ENCODE measurements at regions not wholly inside any gene's neighbourhood (a gene's known extent, or its start where the extent isn't known, plus 50 kb on each side); places are given as distances from the start of the nearest gene placed in this dataset.

DNA sequence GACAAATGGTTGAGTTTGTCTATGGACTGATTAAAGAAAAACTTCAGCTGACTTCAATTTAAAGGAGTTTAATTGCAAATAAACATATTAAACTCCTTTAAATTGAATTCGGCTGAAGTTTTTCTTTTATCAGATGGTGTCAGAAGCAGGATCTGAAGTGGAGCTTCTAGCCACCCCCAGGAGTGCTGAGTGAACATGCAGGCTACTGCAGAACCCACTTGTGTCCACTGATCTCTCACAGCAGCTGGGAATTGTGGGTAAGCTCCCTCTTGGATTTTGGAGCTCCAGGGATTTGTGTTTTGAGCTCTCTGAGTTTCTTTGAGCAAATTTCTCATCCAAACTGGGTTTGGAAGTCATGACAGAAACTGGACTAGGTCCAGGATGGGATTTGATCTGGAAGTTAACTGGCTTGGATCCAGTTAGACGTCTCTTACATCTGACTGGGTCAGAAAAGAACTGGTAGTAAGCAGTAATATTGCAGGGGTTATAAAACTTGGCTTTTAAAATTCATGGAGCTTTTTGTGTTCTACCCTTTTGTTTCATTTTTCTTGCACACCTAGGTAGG is 95.8 kb upstream of the UST start:
- DNase-seq (ENCODE audit: extremely low read depth in 1 of 11, low read depth in 9 of 11, low spot score in 4 of 11): no peak

DNA sequence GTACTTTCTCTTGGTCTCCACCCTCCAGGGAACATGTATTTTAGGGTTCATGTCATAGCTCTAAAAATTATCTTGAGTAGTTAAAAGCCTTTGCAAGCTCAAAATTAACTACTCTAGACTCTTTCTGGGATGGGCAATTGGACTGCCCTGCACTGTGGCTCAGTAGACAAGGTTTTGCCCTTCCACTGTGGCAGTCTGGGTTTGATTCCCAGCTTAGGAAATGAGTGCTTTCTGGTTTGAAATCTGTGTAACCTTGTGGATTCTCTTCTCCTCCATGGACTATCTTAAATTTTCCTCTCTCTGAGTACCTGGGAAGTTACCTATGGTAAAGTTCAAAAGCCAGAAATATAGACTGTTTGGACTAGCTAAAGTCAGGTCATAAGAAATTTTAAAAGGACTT is 94.6 kb upstream of the UST start:
- DNase-seq (ENCODE audit: extremely low read depth in 1 of 11, low read depth in 9 of 11, low spot score in 4 of 11): no peak

DNA sequence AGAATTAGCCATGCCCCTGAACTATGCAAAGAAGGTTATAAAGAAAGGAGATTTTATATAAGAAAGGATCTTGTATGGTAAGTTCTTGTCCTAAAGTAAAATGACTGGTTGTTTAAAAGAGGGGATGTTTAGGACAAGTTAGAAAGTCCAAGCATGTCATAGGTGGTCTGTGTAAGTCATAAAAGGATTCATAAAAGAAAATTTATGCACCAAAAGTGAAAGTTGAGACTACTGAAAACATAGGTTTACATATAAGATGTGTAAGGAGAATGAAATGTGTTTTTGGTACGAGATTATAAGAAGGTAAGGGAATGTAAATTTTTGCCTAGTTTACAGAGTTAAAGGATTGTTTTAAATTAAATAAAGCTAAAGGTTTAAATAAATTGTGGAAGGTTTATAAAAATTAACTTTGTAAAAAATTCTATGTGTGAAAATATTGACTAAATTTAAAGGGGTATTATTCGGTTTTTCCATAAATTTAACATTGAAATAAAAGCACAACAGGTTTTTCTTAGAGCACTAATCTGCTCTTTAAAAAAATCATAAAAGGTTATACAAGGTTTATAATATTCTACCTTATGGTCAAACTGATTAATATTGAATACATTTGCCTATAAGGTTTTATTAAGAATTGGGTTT is 93.6 kb upstream of the UST start:
- DNase-seq (ENCODE audit: extremely low read depth in 1 of 11, low read depth in 9 of 11, low spot score in 4 of 11): peak in 1 of 11 donors; percentile 4

DNA sequence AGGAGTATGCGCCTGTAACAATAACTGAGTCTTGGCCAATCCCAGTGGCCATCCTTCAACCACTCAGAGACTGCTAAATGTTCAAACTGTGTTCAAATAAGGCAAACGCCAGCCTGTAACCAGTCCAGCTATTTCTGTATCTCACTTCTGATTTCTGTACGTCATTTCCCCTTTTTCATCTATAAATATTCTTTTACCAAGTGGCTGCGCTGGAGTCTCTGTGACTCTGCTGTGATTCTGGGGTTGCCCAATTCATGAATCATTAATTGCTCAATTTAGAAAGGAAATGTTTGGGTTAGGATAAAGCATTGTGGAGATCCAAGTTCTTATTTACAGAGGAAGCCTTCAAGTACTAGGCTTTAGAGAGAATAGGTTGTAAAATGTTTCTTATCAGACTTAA is 89.8 kb upstream of the UST start:
- no peak for DNase-seq (ENCODE audit: extremely low read depth in 1 of 11, low read depth in 9 of 11, low spot score in 4 of 11)

DNA sequence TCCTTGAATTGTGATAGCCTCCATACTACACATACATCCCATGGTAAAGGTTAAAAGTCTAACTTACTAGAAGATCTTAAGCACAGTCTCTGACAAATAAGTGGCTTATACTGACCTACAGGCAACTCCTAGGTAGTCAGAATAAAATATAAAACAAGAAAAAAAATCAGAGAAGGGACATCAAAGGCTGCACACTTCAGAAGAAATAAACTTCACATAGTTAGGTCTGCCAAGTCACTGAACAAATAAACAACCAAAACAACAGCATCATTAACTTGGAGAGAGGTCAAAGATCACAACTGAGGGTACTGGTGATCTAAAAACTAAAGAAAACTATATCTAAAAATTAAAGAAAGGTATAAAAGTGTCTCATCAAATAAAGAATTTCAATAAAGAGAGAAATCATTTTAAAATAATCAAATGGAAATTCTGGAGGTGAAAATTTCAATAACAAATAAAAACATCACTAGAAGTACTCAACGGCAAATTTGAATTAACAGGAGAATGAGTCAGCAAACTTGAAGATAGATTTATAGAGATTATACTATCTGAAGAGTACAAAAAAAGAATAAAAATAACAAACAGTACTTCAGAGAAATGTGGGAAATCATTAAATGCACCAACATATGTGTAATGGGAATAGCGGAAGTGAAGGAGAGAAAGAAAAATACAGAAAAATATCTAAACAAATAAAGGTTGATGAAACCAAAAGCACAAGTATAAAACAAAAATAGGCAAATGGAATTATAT is 88.0 kb upstream of the UST start:
- DNase-seq (ENCODE audit: extremely low read depth in 1 of 11, low read depth in 9 of 11, low spot score in 4 of 11): no peak

DNA sequence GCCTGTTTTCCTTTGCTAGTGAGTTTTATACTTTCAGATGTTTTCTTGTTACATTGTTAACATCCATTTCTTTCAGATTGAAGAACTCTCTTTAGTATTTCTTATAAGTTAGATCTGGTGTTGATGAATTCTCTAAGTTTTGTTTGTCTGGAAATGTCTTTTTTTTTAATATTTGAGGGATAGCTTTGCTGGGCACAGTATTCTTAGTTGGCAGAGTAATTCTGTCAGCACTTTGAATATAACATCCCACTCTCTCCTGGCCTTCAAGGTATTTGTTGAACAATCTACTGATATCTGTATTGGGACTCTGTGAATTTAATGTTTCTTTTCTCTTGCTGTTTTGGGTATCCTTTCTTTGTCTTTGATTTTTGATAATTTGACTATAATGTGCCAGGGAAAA is 79.4 kb upstream of the UST start:
- no peak for DNase-seq (ENCODE audit: extremely low read depth in 1 of 11, low read depth in 9 of 11, low spot score in 4 of 11)

DNA sequence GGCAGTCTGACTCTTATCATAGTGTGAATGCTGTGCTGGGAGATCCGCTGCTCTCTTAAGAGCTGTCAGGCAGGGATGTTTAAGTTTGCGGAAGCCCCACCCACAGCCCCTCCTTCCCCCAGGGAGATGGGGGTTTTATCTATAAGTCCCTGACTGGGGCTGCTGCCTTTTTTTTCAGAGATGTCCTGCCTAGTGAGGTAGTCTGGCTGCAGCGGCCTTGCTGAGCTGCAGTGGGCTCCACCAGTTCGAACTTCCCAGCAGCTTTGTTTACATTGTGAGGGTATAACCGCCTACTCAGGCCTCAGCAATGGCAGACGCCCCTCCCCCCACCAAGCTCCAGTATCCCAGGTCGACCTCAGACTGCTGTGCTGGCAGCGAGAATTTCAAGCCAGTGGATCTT is 75.7 kb upstream of the UST start:
- DNase-seq (ENCODE audit: extremely low read depth in 1 of 11, low read depth in 9 of 11, low spot score in 4 of 11): no peak

DNA sequence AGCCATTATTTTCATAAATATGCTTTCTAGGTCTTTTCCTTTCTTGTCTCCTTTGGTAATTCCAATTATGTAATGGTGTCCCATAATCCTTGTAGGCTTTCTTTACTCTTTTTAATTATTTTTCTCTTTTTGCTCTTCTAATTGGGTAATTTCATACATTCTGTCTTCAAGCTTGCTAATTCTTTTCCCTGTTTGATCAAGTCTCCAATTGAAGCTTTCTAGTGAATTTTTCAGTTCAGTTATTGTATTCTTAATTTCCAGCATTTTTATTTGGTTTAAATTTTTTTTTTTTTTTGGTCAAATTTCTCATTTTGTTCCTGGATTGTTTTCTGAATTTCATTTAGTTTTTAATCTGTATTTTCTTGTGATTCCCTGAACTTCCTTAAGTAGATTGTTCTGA is 74.9 kb upstream of the UST start:
- DNase-seq (ENCODE audit: extremely low read depth in 1 of 11, low read depth in 9 of 11, low spot score in 4 of 11): no peak

DNA sequence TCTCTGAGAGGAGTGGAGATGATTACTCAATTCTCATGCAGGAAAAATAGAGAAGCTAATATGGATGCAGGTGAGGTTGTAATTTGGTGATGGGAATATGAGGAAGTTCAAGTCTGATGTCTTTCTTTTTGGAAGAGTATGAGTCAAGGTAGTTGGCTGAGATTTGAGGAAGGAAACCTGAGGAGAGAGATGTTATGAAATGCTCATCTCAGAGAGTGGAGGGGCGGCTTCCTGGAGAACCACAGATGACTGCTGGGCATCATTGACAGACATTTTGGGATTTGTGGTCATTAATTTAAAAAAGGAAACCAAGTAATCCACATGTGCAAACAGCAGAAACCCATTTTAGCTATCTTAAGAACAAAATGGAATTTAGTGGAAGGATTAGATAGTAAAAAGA is 72.5 kb upstream of the UST start:
- no peak for DNase-seq (ENCODE audit: extremely low read depth in 1 of 11, low read depth in 9 of 11, low spot score in 4 of 11)

DNA sequence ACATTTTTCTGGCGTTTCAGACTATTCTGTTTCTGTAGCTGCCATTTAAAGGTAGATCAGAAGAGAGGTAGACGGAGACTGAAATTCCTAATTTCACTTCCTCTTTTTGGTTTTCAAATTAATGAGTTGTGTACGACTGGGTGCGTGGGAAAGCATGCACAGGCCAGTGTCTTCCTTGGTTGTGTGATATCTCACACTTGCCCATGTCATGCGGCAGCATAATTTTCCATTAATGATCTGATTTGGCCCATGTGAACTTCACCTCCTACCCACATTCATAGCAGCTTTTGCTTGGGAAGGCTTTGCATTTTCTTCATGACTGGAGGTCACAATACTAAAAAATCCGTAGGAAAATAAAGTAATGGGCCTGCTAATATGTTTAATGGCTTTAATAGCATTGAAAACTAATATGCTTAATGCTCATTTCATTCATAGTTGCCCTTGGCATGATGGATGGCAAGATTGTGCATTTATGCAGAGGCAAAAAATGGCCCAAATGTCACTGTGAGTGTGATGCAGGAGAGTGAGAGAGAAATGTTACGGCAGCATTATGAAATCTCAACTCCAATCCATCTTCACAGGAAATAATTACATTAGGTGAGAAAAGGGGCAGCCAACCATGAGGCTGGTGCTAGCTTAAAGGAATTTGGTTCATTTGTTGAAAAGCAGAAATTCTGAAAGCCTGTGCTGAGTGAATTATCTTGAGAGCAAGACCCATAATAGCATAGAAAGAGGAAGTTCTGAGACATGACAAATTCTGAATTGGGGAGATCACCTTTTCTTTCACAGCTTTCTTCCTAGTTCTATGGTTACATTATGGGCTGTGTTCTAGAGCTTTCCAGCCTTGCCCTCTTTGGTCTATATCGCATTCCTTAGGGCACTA is 69.0 kb upstream of the UST start:
- DNase-seq (ENCODE audit: extremely low read depth in 1 of 11, low read depth in 9 of 11, low spot score in 4 of 11): no peak

DNA sequence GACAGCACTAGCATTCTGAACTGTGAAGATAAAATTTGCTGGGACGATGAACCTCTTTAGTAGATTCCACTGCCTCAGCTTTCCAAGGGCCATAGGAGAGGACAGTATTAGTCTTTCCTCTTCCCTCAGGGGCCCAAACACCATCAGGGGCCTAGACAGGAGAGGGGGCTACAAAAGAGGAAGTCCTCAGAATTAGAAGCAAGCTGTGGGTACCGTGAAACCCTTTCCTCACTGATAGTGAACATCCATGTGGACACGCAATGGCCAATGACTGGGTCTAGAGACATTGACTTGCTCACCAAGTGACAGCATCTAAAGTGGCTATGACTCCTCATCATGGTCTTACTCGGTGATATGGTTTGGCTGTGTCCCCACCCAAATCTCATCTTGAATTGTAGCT is 68.1 kb upstream of the UST start:
- DNase-seq (ENCODE audit: extremely low read depth in 1 of 11, low read depth in 9 of 11, low spot score in 4 of 11): no peak

DNA sequence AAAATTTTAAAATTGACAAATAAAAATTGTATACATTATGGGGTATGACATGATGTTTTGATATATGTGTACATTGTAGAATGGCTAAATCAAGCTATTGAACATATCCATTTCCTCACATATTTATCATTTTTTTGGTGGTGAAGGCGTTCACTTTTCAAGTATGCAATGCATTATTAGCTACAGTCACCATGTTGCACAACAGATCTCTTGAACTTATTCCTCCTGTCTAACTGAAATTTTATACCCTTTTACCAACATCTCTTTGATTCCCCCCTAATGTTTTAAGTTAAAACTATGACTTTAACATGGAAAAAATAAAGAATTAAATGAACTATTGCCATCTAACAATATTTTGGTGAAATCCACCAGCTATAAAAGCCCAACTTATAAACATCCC is 65.2 kb upstream of the UST start:
- no peak for DNase-seq (ENCODE audit: extremely low read depth in 1 of 11, low read depth in 9 of 11, low spot score in 4 of 11)

DNA sequence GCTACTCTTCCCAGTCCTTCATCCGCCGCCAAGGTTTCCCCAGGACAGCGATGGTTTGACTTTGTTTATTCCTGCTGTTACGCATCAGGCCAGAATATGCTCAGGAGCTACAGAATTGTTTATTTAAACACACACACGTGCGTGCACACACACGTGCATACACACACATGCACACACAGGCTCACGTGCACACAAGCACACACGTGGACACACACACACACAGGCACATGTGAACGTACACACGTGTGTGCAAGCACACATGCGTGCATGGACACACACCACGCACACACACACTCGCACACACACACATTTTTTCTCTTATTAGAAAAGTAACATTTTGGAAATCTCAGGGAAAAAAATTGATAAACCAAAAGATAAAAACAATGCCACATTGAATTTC is 64.6 kb upstream of the UST start:
- no peak for DNase-seq (ENCODE audit: extremely low read depth in 1 of 11, low read depth in 9 of 11, low spot score in 4 of 11)

DNA sequence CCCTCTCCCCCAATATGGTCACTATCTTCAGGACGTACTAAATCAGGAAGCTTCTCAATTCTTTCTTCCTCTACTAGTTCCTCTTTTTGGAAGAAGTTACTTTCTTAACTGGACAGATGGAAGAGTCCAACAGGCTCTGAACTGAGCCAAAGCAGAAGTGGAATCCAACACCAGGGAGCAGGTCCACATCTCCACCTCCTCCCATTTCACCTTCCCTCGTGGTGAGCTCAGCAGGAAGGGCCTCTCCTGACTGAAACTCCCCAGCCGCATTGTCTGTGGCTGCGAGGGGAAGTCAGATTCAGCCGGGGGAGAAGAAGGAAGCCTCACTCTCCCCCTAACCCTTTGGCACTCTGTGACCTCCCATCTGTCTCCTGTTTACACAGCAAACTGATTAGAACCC is 63.8 kb upstream of the UST start:
- DNase-seq (ENCODE audit: extremely low read depth in 1 of 11, low read depth in 9 of 11, low spot score in 4 of 11): no peak

DNA sequence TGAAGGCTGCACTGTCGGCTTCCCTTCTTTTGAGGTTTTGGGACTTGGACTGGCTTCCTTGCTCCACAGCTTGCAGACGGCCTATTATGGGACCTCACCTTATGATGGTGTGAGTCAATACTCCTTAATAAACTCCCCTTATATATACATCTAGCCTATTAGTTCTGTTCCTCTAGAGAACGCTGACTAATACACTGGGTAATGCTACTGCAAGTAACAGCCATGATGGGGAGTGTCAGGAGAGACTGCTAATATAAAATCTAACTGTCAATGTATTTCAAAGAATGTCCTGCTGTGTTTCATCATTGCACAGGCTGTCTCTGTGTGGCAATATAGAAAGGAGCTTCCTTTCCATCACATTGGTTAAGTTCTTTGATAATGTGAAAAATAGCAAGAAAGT is 57.7 kb upstream of the UST start:
- DNase-seq (ENCODE audit: extremely low read depth in 1 of 11, low read depth in 9 of 11, low spot score in 4 of 11): no peak

DNA sequence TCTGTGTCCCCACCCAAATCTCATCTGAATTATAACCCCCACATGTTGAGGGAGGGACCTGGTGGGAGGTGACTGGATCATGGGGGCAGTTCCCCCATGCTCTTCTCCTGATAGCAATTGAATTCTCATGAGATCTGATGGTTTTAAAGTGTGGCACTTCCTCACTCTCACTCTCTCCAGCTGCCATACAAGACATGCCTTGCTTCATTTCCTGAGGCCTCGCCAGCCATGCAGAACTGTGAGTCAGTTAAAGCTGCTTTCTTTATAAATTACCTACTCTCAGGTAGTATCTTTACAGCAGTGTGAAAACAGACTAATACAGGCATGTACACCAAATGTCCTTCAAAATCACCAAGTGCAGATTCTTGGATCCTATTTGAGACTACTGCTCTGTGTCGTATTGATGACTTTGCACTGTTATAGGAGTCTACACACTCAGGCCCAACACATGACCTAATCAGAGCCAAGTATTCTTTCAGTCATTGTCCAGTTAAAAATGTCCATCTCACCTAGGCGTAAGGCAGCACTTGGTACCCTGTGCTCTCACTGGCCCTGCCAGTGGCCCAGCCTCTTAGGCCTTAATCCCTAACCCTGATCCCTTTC is 52.8 kb upstream of the UST start:
- no peak for DNase-seq (ENCODE audit: extremely low read depth in 1 of 11, low read depth in 9 of 11, low spot score in 4 of 11)

Measured in renal cortex interstitium (tissue), 11 donors.